Kidney tubule cell (primary cell): ENCODE measurements at regions not wholly inside any gene's neighbourhood (a gene's known extent, or its start where the extent isn't known, plus 50 kb on each side); places are given as distances from the start of the nearest gene placed in this dataset.
"Not testable (repeated sequence)": the region's sequence is repeated elsewhere in the genome, so short reads cannot be mapped to it uniquely, and the experiment has no call there.

ENCODE experiments used
- DNase-seq: peaks from one replicate; pipeline ENCODE4 v3.0.0-alpha.2; 2018; ENCODE audit warnings: low spot score

DNA sequence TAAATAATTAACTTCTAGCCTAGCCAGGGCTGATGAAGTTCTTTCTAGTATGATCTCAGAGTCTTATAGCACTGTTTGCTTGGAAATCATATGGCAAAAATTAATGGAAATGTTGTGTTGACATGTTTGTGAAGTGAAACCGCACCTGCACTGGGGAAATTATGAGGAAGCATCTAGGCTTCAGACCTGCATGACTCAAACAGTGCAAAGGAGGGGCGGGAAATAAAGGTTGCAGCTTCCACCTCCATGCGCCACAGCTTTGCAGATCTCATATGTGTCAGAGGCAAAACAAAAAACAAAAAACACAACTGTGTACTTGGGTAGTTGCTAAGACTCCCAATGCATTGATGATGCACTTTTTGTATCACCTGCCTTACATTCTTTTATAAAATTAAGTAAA lies 1080.6 kb downstream of the PLA2G4A start:
- no peak for DNase-seq

DNA sequence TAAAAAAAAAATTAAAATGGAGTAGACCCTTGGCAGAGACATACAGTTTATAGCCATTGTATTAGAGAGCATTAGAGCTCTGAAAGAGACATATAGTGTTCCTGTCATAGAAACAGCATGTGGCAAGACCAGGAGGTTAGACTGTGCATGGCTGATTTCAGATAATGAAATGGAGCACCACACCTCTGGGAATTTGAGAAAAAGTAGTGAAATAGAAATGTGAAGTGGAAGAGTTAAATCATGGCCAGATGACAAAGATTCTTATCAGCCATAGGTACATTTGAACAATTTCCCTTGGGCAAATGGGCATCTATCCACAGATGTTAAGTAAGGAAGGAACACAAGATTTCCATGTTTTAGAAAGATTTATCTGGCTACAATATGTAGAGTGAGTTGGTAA lies 1083.1 kb downstream of the PLA2G4A start:
- no peak for DNase-seq

DNA sequence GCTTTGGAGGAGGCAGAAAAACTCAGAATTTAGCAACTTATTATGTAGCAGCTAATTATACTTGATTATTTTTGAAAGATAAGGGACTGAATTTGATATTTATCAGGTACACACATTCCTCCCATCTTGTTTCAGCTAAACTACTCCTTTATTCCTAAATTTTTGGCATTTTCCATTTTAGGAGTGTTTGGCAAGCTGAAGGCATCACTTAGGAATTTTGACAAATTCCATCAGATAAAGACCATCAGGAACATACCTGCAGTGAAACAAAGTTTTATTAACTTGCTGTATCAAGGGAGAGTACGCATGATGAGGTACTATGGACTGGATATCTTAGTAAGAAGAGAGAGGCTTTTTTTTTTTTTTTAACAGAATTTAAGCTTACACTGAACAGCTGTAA lies 1092.2 kb downstream of the PLA2G4A start:
- DNase-seq, result no peak

DNA sequence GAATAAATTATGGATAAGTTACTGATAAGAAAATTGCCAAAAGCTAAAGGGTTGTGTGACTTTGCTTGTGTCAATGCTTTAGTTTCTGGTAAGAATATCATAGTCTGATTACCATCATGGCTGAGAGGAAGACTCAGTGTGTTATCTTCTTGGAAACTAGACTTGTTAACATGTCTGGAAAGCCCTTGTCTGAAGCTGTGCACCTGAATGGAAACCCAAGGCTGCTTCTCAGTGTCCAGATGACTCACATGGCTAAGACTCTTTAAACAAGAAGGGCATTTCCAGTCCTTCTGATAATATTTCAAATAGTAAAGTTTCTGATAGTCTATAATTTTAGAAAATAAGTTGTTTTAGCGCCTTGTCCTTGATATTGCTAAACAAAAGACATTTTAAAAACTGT lies 1092.7 kb downstream of the PLA2G4A start:
- DNase-seq, result no peak

DNA sequence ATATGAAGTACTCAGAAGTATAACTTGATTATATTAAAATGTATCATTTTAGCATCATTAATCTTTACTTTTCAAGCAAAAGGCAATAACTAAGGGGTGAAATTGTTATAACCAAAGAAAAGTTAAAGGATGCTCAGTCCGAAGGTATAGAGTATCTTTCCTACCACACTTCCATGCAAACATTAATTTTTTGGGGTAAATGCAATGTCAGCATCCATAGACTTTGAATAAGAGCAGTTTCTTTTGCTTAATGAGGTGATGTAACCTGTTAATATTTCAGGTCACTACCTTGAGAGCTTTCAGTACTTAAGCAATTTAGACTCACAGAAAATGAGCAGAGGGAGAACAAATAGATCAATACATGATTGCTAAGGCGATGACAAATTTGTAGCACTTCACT lies 1093.5 kb downstream of the PLA2G4A start:
- DNase-seq, result no peak

DNA sequence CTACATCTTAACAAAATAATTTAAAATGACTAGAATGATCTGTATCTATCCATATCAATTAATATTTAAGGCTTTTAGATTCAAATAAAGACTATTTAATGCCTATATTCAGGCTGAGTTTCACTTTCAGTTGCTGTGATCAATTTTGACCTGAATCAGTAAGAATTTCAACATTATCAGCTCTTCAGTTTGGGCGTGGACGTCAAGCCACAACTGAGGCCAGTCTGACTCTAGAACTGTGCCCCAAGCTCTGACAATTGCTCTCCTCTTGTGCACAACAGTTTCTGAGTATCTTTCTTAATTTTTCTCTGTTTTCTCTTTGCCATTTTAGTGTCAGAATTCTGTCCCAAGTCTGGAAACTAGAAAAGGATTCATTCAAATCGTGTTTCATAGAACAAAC lies 1095.5 kb downstream of the PLA2G4A start:
- no peak for DNase-seq

DNA sequence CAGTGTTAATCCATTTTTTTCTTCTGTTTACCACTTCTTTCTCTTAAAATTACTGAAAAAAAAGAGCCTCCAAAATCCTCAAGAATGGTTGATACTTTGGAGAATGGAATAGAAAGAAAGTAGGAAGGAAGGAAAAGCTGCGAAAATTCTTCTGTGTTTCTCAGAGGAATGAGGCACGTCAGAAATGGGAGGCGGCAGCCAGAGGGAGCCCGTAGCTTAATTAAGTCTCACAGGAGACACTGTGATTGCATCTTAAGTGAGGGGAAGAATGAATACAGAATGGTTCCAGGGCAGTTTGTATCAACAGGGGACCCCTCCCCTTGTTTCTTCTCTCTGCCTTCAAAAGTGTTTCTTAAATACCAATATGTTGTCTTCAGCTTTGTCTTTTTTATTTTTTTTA lies 1099.5 kb downstream of the PLA2G4A start:
- peak; percentile 38 for DNase-seq

DNA sequence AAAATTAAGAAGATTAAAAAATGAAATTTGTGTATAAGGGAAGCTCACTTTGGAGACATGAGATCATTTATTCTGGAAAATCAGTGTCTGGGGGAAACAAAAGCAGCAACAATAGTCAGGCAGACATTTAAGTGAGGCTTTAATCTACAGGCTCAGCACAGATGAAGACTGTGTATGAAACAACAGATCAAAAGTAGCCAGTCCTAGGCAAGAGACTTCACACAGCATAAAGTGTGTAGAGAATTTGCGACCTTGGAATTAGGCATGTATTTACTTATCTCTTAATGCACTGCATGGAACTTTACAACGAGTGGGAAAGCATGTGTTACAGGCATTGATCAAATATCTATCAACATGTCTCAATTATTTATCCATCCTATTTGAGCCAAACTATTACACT lies 1099.9 kb downstream of the PLA2G4A start:
- DNase-seq, result no peak

DNA sequence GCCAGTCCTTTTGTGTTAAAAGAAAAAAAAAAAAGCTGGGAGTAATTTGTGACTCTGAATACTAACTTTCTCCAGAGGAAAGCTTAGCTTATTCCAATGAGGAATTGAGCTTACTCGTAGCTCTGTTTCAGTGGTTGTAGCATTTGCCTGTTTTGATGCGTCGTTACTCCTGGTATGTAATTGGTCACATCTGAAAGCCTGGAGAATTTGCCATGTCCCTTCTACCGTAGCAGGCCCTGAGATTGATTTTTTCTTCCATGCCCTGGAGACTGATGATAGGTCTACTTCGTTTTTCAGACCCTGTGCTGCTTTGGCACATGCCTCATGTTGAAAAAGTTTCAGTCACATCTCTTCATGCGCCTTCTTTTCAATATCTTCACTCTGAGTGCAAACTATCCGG lies 1103.0 kb downstream of the PLA2G4A start:
- DNase-seq, result peak; percentile 30

DNA sequence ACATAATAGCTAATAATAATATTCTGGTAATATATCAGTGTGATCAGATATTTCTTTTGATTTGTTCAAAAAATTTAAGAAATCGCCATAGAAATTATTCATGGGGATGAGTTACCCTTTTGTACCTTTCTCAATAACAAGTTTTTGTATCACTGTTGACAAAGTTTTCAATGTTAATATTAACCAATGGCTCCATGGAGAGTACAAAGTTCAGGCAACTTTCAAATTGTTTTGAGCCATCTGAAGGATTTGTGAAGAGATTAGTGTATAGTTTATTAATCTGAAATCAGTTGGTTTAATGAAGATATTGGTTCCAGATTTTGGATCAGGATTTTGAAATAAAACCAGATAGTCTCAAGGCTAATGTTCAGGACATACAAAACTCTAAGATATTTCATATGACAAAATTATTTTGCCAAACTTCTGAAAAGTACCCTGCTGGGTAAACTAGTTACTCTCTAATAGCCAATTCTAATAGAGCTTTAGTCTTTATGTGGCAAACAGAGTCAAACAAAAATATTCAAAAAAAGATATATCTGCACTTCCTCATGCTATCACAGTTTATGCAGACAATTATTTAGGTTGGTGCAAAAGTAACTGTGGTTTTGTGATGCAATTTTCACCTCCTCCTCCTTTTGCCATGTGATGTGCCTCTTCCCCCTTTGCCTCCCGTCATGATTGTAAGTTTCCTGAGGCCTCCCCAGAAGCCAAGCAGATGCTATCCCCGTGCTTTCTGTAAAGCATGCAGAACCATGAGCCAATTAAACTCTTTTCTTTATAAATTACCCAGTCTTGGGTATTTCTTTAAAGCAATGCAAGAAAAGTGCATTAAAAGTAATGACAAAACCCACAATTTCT lies 1105.0 kb downstream of the PLA2G4A start:
- DNase-seq, result no peak

DNA sequence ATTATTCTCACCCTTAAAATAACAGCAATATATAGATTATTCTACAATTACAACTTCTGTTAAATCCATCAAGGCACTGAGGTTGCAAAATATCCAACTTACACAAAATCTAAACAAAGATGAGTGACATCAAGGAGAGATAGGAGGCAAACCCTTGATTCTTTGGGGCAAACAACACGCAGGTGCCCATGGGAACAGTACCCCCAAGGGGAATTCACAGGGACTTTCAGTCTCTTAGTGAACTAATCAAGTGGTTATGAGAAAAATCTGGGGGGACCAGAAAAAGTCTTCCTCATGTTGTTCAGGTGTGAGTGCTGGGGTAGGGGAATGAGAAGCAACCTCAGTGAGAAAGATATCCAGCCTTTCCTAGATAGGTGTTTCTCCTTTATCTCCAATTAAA lies 1107.9 kb downstream of the PLA2G4A start:
- DNase-seq, result no peak

DNA sequence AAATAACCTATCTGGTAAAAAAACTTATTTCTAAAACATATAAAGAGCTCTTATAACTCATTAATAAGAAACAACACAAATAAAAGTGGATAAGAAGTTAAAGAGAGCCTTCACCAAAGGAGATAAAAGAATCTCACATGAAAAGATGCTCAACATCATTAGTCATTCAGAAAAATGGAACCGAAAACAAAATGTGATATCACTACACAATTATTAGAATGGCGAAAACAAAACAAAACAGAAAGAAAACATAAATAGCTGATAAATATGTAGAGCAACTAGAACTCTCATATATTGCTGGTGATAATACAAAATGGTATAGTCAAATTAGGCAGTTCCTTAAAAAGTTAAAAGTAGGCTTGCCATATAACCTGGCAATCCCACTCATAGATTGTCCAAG lies 1109.3 kb downstream of the PLA2G4A start:
- no peak for DNase-seq

DNA sequence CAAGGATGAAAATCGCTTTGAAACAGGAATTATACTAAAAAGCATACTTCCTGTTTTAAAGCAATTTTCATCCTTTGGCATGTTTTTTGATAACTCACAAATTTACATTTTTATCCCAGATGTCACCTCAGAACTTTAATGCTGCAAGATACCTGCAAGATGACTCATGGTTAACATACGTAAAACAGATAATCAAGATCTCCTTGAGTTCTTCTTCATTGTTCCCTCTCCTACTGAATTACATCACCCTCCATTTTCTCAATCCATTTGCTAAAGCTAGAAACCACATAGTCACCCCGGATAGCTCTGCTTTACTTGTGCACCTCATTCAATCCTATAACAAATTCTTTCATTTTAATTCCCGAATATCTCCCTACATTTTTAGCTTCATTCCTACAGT lies 1114.2 kb downstream of the PLA2G4A start:
- DNase-seq, result no peak

DNA sequence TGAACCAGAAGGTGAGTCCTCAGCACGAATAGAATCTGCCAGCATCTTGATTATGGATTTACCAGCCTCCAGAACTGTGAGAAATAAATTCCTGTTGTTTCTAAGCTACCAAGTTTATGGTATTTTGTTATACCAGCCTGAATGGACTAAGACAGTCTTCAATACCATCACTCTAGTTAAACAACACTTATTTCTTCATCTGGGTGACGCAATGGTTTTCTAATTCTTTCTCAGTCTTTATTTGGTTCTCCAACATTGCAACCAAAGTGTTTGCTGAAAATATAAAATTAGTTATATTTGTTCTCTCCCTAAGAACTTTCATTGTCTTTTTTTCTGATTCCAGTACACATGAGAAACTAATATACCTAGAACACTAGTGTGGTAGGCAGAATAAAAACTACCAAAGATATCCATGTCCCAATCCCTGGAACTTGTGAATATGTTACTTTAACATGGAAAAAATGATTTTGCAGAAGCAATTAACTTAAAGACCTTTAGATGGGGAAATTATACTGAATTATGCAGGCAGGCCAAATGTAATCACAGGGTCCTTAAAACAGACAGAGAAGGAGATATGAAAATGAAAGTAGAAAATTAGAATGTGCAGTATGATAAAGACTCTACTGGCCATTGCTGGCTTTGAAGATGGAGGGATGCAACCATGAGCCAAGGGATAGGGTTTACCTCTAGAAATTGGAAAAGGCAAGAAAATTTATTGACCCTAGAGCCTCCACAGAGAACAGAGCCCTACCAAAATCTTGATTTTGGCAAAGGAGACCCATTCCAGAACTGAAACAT lies 1115.1 kb downstream of the PLA2G4A start:
- DNase-seq, result no peak

DNA sequence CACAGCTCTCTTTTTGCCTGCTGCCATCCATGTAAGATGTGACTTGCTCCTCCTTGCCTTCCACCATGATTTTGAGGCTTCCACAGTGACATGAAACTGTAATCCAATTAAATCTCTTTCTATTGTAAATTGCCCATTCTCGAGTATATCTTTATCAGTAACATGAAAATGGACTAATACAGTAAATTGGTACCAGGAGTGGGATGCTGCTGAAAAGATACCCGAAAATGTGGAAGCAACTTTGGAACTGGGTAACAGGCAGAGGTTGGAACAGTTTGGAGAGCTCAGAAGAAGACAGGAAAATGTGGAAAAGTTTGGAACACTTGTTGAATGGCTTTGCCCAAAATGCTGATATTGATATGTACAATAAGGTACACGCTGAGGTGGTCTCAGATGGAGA lies 1117.9 kb downstream of the PLA2G4A start:
- DNase-seq, result not testable (repeated sequence)

DNA sequence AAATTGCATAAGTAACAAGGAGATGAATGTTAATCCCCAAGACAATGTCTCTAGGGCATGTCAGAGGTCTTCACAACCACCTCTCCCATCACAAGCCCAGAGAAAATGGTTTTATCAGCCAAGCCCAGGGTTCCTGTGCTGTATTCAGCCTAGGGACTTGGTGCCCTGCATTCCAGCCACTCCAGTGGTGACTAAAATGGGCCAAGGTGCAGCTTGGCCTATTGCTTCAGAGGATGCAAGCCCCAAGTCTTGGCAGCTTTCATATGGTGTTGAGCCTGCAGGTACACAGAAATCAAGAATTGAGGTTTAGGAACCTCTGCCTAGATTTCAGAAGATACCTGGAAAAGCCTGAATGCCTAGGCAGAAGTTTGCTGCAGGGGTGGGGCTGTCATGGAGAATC lies 1118.6 kb downstream of the PLA2G4A start:
- no peak for DNase-seq

DNA sequence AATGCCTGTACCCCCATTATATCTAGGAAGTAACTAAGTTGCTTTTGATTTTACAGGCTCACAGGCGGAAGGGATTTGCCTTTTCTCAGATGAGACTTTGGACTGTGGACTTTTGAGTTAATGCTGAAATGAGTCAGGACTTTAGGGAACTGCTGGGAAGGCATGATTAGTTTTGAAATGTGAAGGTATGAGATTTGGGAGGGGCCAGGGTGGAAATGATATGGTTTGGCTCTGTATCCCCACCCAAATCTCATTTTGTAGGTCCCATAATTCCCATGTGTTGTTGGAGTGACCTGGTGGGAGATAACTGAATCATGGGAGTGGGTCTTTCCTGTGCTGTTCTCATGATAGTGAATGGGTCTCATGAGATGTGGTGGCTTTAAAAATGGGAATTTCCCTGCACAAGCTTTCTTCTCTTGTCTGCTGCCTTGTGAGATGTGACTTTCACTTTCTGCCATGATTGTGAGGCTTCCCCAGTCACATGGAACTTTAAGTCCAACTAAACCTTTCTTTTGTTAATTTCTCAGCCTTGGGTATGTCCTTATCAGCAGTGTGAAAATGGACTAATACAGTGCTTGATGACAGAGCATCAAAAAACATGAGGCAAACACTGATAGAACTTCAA lies 1119.5 kb downstream of the PLA2G4A start:
- no peak for DNase-seq

DNA sequence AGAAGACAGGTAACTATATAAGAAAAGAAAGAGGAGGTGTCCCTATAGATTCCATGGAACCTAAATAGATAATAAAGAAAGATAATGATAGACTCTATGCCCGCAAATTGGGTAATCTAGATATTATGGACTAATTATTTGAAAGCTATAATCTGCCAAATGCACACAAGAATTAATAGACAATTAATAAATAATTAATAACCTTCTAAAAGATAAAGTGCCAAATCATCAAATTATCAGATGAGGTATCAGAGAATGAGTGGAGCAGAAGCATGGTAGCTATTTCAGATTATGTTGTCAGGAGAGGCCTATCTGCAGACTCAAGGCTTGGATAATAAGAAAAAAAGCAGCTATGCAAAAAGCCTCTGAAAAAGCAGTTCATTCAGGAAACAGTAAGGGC lies 1120.8 kb downstream of the PLA2G4A start:
- DNase-seq, result no peak

DNA sequence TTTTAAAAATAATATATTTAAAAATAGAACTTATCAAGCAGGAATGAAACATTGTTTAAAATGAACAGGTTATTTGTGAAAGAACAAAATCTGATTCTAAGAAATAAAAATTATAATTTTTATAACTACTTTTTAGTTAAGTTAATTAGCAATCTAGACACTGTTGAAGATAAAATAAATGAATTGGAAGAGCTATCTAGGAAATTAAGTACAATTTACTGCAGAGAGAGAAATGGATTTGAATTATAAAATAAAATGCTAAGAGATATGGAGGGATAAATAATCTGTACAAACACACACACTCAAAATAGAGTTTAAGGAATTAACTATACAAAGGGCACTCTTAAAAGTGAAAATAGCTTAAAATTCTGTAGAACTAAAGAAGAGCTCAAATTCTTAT lies 1123.1 kb downstream of the PLA2G4A start:
- no peak for DNase-seq

DNA sequence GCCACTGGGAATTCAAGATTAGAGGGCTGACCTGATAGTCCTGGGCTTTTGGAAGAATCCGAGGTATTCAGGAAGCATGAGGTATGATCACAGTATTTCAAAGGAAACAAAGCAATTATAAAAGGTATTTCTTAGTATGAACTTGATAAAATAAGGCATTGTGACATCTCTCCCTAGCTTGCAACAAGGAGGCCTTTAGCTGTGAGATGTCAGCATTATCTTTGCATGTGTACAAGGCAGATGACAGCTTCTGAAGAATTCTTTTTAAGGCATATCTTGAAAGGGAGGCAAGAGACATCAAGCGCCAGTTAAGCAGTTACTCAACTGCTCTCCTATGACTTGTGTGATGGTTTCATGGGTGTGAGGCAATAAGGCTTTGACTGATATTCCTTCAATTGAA lies 1123.7 kb downstream of the PLA2G4A start:
- DNase-seq, result no peak

DNA sequence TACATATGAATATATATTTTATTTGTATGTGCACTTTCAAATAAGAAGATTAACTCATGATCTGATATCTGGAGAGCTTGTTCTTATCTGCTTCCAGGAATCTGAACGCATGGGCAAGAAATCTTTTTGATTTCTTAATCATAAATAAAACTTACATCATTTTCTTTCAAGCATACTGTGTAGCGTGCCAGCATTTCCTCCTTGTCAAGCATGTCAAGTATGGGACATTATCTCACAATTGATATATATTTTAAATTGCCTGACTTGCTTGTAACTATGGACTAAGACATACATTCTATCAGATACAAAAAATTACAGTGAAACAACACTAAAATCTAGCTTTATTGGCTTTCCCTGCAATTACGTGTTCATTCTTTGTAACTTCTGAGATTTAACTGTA lies 1128.2 kb downstream of the PLA2G4A start:
- no peak for DNase-seq

DNA sequence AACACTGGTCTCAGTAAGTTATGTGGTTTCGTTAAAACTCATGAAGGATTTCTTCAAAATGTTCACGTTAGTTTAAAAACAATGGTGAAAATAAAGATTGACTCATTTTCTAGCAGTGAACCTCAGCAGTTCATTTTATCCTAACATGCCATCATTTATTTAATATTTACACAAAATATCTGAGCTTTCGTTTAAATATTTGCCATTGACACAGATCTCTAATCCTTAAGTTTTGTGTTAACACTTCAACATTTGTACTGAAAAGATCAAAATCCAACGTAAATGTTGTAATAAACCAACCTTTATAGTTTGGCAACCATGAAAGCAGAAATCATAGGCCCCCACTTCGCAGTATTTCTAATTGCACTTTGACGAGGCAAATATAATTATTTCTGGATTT lies 1129.5 kb downstream of the PLA2G4A start:
- DNase-seq, result no peak

DNA sequence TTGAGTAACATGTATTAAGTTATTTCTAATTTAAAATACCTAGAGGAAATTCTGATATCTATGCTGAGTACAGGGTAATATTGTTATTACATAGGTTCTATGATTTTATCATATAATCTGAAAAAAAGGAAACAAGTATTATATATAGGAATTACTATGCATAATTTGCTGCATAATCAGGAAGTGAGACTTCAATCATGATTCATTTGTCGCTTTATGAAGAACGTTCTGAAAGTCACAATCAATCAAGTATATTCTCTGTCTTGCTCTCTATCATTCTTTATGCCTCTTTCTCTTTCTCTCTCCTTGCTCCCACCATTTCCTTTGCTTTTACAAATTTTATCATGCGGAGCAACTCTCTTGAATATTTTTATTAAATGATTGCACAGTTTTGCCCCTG lies 1130.3 kb downstream of the PLA2G4A start:
- no peak for DNase-seq
